Type B pancreatic cell (in vitro differentiated cells): ENCODE measurements at regions not wholly inside any gene's neighbourhood (a gene's known extent, or its start where the extent isn't known, plus 50 kb on each side); places are given as distances from the start of the nearest gene placed in this dataset.

ENCODE experiments used
- DNase-seq: peaks from one replicate; pipeline ENCODE4 v3.0.0; 2021; ENCODE audit warnings: mixed read lengths; ENCODE audit not compliant: unreplicated experiment; ENCODE audit errors: extremely low spot score
- H3K27ac Mint-ChIP-seq: 2 replicates; pipeline ENCODE4 v1.8.0; 2021; ENCODE audit warnings: mild to moderate bottlenecking, mixed read lengths
- H3K27me3 Mint-ChIP-seq: 2 replicates; pipeline ENCODE4 v1.8.0; 2021; ENCODE audit warnings: mixed read lengths
- H3K36me3 Mint-ChIP-seq: 2 replicates; pipeline ENCODE4 v1.8.0; 2021; ENCODE audit warnings: mixed read lengths
- H3K4me1 Mint-ChIP-seq: one replicate; pipeline ENCODE4 v1.8.0; 2021; ENCODE audit warnings: mixed read lengths; ENCODE audit not compliant: unreplicated experiment
- H3K4me3 Mint-ChIP-seq: 2 replicates; pipeline ENCODE4 v1.8.0; 2021; ENCODE audit warnings: mild to moderate bottlenecking, mixed read lengths
- H3K9me3 Mint-ChIP-seq: 2 replicates; pipeline ENCODE4 v1.8.0; 2021; ENCODE audit warnings: mixed read lengths
- TF ChIP-seq, protein P1 (sequence below): fragments of 200-600 bp; sonication (generic); conservative IDR thresholded peaks from 2 replicates; pipeline ENCODE4 v1.5.0; 2021; ENCODE audit warnings: antibody characterized with exemption, mild to moderate bottlenecking

GRCh38 chr4:42339935-42340406, 57.3 kb upstream of the SHISA3 start:
- TF ChIP-seq, protein P1, sequence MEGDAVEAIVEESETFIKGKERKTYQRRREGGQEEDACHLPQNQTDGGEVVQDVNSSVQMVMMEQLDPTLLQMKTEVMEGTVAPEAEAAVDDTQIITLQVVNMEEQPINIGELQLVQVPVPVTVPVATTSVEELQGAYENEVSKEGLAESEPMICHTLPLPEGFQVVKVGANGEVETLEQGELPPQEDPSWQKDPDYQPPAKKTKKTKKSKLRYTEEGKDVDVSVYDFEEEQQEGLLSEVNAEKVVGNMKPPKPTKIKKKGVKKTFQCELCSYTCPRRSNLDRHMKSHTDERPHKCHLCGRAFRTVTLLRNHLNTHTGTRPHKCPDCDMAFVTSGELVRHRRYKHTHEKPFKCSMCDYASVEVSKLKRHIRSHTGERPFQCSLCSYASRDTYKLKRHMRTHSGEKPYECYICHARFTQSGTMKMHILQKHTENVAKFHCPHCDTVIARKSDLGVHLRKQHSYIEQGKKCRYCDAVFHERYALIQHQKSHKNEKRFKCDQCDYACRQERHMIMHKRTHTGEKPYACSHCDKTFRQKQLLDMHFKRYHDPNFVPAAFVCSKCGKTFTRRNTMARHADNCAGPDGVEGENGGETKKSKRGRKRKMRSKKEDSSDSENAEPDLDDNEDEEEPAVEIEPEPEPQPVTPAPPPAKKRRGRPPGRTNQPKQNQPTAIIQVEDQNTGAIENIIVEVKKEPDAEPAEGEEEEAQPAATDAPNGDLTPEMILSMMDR, result no peak
- no peak for DNase-seq
- H3K4me1 Mint-ChIP-seq, result no peaks in the 10 kb centered on the region
- H3K27ac Mint-ChIP-seq, result no peak overlapping the region
- no peak overlapping the region for H3K4me3 Mint-ChIP-seq
- H3K9me3 Mint-ChIP-seq, result no peaks in the 10 kb centered on the region
- no peaks in the 10 kb centered on the region for H3K36me3 Mint-ChIP-seq
- H3K27me3 Mint-ChIP-seq, result no peaks in the 10 kb centered on the region

DNA sequence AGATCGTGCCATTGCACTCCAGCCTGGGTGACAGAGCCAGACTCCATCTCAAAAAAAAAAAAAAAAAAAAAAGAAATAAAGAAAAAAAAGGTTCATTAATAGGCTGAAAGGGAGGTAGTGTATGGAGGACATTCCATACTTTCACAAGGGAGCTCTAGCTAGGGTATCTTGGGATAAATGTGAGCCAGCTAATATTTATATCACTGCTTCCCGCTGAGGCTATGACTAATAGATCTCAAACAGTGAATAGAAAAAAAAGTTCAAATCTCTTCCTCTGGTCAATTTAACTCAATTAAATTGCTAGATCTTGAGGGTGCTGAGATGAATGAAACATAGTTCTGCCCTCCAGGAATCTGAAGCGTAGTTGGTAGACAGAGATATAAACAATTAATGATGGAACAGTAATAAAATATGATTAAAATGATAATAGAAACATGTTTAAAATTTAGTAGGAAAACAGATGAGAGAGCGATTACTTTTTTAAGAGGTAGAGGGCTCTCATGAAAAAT, 55.7 kb upstream of the SHISA3 start:
- TF ChIP-seq, protein P1, result no peak
- H3K9me3 Mint-ChIP-seq, result no peaks in the 10 kb centered on the region
- DNase-seq, result no peak
- H3K4me3 Mint-ChIP-seq, result no peak overlapping the region
- H3K4me1 Mint-ChIP-seq, result no peaks in the 10 kb centered on the region
- no peaks in the 10 kb centered on the region for H3K27me3 Mint-ChIP-seq
- H3K27ac Mint-ChIP-seq, result no peak overlapping the region
- H3K36me3 Mint-ChIP-seq, result no peaks in the 10 kb centered on the region

GRCh38 chr4:42342459-42342858, 54.8 kb upstream of the SHISA3 start:
- Mint-ChIP-seq H3K4me1 (no peaks in the 10 kb centered on the region), H3K36me3 (no peaks in the 10 kb centered on the region), H3K9me3 (no peaks in the 10 kb centered on the region), H3K27me3 (no peaks in the 10 kb centered on the region), H3K27ac (no peak overlapping the region), H3K4me3 (no peak overlapping the region)
- TF ChIP-seq, protein P1, result no peak
- DNase-seq, result no peak

- H3K9me3 Mint-ChIP-seq, result no peaks in the 10 kb centered on the region
- TF ChIP-seq, protein P1, result no peak
- no peak overlapping the region for H3K4me3 Mint-ChIP-seq
- no peaks in the 10 kb centered on the region for H3K4me1 Mint-ChIP-seq
- no peak overlapping the region for H3K27ac Mint-ChIP-seq
- DNase-seq, result no peak
- H3K27me3 Mint-ChIP-seq, result no peaks in the 10 kb centered on the region
- H3K36me3 Mint-ChIP-seq, result no peaks in the 10 kb centered on the region
Measured at GRCh38 chr4:42344309-42344708, 53.0 kb upstream of the SHISA3 start.

DNA sequence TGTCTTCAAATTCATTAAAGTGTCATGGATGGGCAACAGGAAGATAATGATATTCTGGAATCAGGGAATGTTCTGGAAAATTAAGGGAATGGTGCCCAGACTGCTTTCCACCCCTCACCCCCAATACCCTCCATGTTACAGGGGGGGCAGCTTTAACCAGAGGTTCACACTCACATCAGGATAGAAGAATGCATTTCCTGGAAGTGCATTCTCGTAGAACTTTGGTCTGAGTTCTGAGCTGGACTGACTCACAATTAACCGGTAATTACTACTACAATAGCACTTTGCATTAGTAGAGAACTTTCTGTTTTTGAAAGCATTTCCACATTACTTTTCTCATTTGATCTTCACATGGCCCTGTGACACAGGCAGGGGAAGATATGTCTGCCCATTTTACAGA, 52.5 kb upstream of the SHISA3 start:
- H3K27ac Mint-ChIP-seq, result no peak overlapping the region
- H3K4me1 Mint-ChIP-seq, result no peaks in the 10 kb centered on the region
- H3K4me3 Mint-ChIP-seq, result no peak overlapping the region
- no peaks in the 10 kb centered on the region for H3K36me3 Mint-ChIP-seq
- TF ChIP-seq, protein P1, result no peak
- H3K9me3 Mint-ChIP-seq, result no peaks in the 10 kb centered on the region
- no peak for DNase-seq
- no peaks in the 10 kb centered on the region for H3K27me3 Mint-ChIP-seq
